ENCODE measurements at regions not wholly inside any gene's neighbourhood (a gene's known extent, or its start where the extent isn't known, plus 50 kb on each side); places are given as distances from the start of the nearest gene placed in this dataset.

- TF ChIP-seq CTCF (IDR thresholded peaks at IDR 0.05) (no peak), POLR2A (IDR thresholded peaks at IDR 0.05) (no peak)
Measured at GRCh38 chr2:104215269-104216161, 638.4 kb upstream of the POU3F3 start.
